Nucleus accumbens (tissue), 56 donors: ENCODE measurements at regions not wholly inside any gene's neighbourhood (a gene's known extent, or its start where the extent isn't known, plus 50 kb on each side); places are given as distances from the start of the nearest gene placed in this dataset.

Experiments used
- DNase-seq, 56 donors: peaks; one replicate each; lab custom pipeline; 2025; lab: John Stamatoyannopoulos, UW

GRCh38 chr14:83798421-83798820 lies 1731.5 kb upstream of the FLRT2 start:
- no peak for DNase-seq

DNA sequence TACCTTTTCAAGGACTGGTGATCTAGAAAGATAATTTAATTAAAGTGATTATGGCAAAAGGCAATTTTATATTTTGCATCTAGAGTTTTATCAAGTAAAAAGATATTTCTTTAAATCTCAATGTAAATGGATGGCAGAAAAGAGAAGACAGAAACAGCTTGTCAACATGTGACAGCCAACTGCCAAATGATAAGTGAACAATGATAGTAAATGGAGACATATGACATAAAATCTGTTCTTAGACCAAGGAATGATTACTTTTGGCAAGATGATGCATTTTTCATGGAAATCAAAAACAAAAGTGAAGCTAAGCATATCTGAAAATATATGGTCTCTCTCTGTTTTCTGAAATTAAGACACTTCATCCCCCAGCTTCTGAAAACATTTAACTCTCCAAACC lies 1730.7 kb upstream of the FLRT2 start:
- DNase-seq = no peak

- DNase-seq = no peak
These were observed 1715.0 kb upstream of the FLRT2 start for GRCh38 chr14:83814896-83815295.

DNA sequence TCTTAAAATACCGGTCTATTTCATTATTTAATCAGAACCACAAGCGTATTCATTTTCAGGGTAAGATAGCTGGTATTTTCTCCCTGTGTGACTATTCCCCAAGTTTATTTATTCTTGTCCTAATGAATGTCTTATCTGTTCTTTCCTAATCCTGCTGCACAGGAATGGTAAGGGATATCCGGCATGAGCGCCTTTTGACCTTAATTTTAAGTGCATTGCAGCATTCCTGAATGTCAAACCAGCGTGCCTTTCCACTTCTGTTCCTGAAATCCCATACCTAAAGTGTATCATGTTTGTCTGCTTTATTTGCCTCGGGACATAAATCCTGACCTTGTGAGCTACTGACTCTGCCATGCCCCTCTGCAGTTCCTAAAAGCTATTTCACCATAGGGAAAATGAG lies 1713.2 kb upstream of the FLRT2 start:
- DNase-seq = no peak

DNA sequence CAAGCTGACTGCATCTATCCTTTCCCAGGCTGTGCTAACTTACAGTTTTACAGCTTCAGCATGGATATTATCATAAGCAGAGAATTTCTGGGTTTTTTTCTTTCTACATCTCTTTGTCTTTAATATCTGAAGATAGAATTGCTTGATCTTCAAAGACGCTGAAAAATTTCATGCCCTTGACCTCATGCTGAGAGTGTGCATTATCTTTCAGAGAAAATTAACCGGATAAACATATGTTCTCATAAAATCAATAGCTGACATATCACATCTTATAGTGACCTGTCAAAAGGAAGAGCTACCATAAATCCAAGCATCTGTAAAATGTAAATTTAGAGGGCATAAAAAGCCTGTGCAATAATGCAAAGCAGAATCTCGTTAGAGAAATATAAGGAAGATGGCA lies 1704.1 kb upstream of the FLRT2 start:
- no peak for DNase-seq

DNA sequence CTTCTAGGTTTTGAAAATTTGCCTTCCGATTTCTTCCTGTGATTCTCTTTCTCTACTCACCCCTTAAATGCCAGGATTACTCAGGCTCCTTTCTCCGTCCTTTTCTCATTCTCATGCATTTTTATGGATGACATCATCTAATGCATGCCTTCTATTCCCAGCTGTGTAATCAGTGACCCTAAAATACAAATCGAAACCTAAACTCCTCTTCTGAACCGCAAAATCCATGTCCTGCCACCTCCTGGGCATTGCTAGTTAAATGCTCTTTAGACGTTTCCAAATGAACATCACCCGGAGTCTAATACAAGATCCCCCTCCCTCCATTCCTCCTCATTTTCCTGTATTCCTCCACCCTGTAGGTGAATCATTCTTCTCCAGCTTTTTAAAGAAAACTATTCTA lies 1703.1 kb upstream of the FLRT2 start:
- DNase-seq = no peak

DNA sequence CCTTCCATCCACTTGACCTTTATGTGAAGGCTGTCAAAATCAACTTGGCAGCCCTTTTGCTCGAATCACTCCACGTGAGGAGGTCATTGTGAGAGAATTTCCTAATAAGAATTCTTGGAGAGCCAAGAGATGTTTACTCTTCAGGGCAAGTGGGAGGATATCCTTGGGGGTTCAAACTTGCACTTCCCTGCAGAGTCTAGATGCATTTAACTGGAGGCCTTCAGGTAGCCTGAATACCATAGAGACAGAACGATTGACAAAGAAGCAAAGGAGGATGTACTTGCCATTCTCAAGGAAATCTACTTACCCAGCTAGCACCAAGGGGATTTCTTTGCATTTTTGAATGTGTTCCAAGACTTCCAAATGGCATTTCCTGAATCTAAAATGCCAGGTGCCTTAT lies 1702.6 kb upstream of the FLRT2 start:
- DNase-seq = no peak

- DNase-seq = no peak
These were observed 1701.5 kb upstream of the FLRT2 start for GRCh38 chr14:83828406-83828805.

GRCh38 chr14:83830316-83830715 lies 1699.6 kb upstream of the FLRT2 start:
- DNase-seq = no peak

DNA sequence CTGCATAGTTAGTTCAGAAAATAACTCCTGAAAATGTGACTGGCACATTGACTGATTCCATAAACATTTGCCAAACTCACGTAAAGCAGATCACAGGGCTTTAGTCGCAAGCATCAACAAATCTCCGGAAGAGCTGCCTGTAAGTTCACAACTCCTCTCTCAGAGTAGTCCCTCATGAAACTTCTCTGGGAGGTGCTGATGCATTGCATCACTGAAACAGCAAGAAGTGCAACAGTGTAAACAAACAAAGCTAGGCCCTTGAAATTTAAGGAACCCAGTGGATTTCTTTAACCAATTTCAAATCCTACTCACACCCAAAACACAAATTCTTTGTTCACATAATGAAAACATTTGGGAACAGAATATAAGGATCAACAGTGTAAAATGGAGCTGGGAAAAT lies 1691.7 kb upstream of the FLRT2 start:
- DNase-seq = no peak

DNA sequence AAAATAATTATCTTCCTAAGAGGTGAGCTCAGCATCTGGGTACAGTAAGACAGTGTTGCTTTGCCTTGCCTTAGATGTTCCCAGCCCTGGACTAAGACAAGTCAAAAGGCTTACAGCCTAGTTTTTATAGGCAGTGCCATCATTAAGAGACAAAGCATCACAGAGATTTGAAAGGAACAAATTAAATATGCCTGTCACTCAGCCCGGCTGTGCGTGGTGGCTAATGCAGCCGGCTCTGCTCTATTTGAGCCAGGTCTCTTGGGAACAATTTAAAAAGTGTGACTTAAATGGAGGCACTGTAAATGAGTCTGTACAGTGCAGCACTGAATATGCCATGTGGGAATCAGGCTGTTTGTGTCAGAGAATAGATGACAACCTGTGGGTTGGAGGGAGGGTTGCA lies 1687.4 kb upstream of the FLRT2 start:
- no peak for DNase-seq

GRCh38 chr14:83847102-83847501 lies 1682.8 kb upstream of the FLRT2 start:
- no peak for DNase-seq

DNA sequence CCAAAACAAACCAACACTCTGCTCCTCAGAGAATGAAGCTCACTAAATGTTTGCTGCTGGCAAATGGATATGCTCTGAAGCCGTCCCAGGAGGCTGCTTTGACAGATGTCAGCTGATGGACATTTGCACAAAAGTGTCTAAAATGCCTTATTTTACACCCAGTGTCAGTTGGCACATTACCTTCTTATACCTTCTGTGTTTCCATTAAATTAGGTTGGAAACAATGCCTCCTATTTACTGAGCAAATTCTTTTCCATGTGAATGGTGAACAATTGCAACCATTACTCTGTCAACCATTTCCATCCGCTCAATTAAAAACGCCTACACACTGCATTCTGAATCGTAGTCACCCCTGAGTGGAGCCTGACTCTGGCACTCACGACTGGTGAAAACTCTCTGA lies 1679.9 kb upstream of the FLRT2 start:
- no peak for DNase-seq

- no peak for DNase-seq
These were observed 1673.6 kb upstream of the FLRT2 start for GRCh38 chr14:83856334-83856733.

- no peak for DNase-seq
These were observed 1669.3 kb upstream of the FLRT2 start for GRCh38 chr14:83860631-83861155.

- no peak for DNase-seq
These were observed 1666.7 kb upstream of the FLRT2 start for GRCh38 chr14:83863042-83863774.

- DNase-seq = no peak
These were observed 1665.8 kb upstream of the FLRT2 start for GRCh38 chr14:83864106-83864505.

DNA sequence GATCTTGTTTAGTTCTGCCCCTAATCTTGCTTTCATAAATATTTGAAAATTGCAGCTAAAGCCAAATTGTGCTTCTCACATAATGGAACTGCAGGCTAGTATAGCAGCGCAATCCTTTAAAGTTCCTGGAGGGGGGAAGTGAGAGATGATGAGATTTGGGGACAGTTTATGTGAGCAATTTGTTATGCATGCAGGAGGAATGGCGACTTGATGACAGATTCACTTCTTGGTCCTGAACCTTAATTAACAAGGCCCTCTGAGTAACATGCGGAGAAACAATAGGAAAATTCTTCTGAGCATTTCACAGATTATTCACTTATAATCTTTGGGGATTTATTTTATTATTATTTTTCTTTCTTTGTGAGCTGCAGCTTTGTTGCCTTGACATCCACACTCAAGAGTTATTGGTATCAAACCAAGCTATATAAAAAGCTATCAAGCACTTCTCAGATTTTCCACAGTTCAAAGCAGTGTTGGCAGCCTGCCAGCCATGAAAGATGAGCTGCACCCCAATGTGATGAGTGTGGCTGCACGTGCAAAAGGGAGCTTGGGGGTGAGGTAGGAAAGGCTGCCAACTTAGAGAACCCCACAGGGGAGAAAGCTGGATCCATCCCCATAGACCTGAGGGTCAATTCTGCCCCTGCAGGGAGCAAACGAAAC lies 1662.2 kb upstream of the FLRT2 start:
- DNase-seq = peak in 1 of 56 donors; percentile 1

DNA sequence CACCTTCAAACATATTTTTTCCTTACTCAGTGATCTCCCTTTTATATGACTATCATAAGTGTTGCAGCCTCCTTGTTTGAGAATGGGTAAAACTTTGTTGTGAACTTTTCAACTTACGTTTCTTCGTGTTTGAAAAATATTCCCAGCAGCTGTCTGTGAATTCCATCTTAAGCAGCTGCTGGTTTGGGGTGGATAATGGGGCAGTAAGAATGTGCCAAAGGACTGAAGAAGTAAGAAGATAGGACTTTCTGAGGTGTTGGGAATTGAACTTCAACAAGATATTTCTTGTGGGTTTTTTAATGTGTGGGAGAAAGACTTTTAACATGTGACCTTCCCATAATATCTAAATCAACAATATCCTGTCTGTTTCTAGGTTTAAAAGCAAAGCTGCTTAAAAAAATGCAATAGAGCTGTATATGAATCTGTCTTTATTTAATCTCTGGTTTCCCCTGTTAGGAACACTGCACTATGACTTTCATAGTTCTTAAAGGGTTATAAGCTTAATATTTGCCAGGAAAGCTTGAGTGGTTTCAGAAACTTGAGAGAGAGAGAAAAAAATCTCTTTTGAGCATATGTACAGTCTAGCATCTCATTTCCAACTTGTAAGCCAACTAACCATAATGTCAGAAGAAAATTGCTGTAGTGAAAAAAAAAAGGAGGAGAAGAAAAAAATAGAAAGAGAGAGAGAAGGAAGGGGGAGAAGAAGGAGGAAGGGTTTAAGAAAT lies 1659.2 kb upstream of the FLRT2 start:
- DNase-seq = no peak

- no peak for DNase-seq
These were observed 1656.3 kb upstream of the FLRT2 start for GRCh38 chr14:83873669-83874068.

- no peak for DNase-seq
These were observed 1655.3 kb upstream of the FLRT2 start for GRCh38 chr14:83874662-83875061.

DNA sequence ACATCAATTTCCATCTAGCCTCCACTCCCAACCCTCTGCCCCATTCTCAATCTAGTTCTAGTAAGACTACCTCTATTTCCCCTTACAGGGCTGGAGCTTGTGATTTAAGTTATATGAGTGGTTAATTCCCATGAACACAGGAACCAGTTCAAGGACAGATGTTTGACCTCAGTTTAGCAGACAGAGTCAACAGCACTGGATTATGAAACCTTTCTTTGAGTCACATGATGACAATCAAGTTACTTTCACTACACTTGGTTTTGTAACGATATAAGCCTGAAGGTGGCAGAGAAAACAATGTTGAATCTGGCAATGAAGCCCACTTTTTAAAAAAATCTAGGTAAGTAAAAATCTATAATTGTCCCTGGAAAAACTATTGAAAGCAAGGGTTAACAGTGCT lies 1646.2 kb upstream of the FLRT2 start:
- DNase-seq = no peak
